HG03280 (cell line): ENCODE measurements at regions not wholly inside any gene's neighbourhood (a gene's known extent, or its start where the extent isn't known, plus 50 kb on each side); places are given as distances from the start of the nearest gene placed in this dataset.

ENCODE experiments used
- ATAC-seq: cut with Tn5 transposase; IDR thresholded peaks from one replicate; pipeline ENCODE4 v1.9.1; 2021; ENCODE audit warnings: mild to moderate bottlenecking, moderate library complexity; ENCODE audit not compliant: unreplicated experiment

- no peak for ATAC-seq
These were observed 271.3 kb upstream of the TOPAZ1 start for GRCh38 chr3:43970351-43970750.

GRCh38 chr3:43970920-43971319, 270.8 kb upstream of the TOPAZ1 start:
- ATAC-seq: no peak

GRCh38 chr3:43971486-43971885, 270.2 kb upstream of the TOPAZ1 start:
- no peak for ATAC-seq

- no peak for ATAC-seq
These were observed 263.0 kb upstream of the TOPAZ1 start for GRCh38 chr3:43978708-43979107.

- ATAC-seq: no peak
These were observed 262.0 kb upstream of the TOPAZ1 start for GRCh38 chr3:43979645-43980044.

- ATAC-seq: no peak
These were observed 246.8 kb upstream of the TOPAZ1 start for GRCh38 chr3:43994657-43995546.

GRCh38 chr3:43995547-43996378, 245.9 kb upstream of the TOPAZ1 start:
- no peak for ATAC-seq

- no peak for ATAC-seq
These were observed 245.0 kb upstream of the TOPAZ1 start for GRCh38 chr3:43996379-43997301.

- no peak for ATAC-seq
These were observed 244.4 kb upstream of the TOPAZ1 start for GRCh38 chr3:43997316-43997715.

GRCh38 chr3:43997788-43998369, 243.8 kb upstream of the TOPAZ1 start:
- ATAC-seq: no peak

- ATAC-seq: no peak
These were observed 243.3 kb upstream of the TOPAZ1 start for GRCh38 chr3:43998370-43998835.

GRCh38 chr3:43998836-43999727, 242.6 kb upstream of the TOPAZ1 start:
- no peak for ATAC-seq

- ATAC-seq: no peak
These were observed 241.9 kb upstream of the TOPAZ1 start for GRCh38 chr3:43999728-44000319.

GRCh38 chr3:44000586-44000985, 241.1 kb upstream of the TOPAZ1 start:
- no peak for ATAC-seq

- no peak for ATAC-seq
These were observed 240.6 kb upstream of the TOPAZ1 start for GRCh38 chr3:44001072-44001471.

- ATAC-seq: no peak
These were observed 237.9 kb upstream of the TOPAZ1 start for GRCh38 chr3:44003801-44004200.

GRCh38 chr3:44011680-44012079, 230.0 kb upstream of the TOPAZ1 start:
- ATAC-seq: no peak

GRCh38 chr3:44012160-44012899, 229.4 kb upstream of the TOPAZ1 start:
- ATAC-seq: no peak
